IPS-11a (cell line): ENCODE measurements at regions not wholly inside any gene's neighbourhood (a gene's known extent, or its start where the extent isn't known, plus 50 kb on each side); places are given as distances from the start of the nearest gene placed in this dataset.
"Not testable (repeated sequence)": the region's sequence is repeated elsewhere in the genome, so short reads cannot be mapped to it uniquely, and the experiment has no call there.

Source experiments
- H3K4me3 ChIP-seq: one replicate; pipeline ENCODE4 v1.5.1; 2013; ENCODE audit warnings: low read depth, low read length, control low read depth

- H3K4me3 ChIP-seq = no peak overlapping the region
Observed at GRCh38 chr14:88929656-88930436, 105.4 kb downstream of the TTC8 start.

GRCh38 chr14:88931321-88932110, 107.1 kb downstream of the TTC8 start:
- H3K4me3 ChIP-seq = no peak overlapping the region

- H3K4me3 ChIP-seq = no peak overlapping the region
Observed at GRCh38 chr14:88933191-88933590, 108.7 kb downstream of the TTC8 start.

GRCh38 chr14:88934351-88934806, 109.9 kb downstream of the TTC8 start:
- H3K4me3 ChIP-seq = no peak overlapping the region

GRCh38 chr14:88935083-88935482, 110.6 kb downstream of the TTC8 start:
- no peak overlapping the region for H3K4me3 ChIP-seq

GRCh38 chr14:88937706-88938105, 113.3 kb downstream of the TTC8 start:
- H3K4me3 ChIP-seq = no peak overlapping the region

GRCh38 chr14:88940671-88941070, 116.2 kb downstream of the TTC8 start:
- H3K4me3 ChIP-seq = no peak overlapping the region

GRCh38 chr14:88941414-88941813, 117.0 kb downstream of the TTC8 start:
- H3K4me3 ChIP-seq = no peak overlapping the region

- no peak overlapping the region for H3K4me3 ChIP-seq
Observed at GRCh38 chr14:88947646-88948598, 123.5 kb downstream of the TTC8 start.

GRCh38 chr14:88950069-88950468, 125.6 kb downstream of the TTC8 start:
- H3K4me3 ChIP-seq = no peak overlapping the region

GRCh38 chr14:88951370-88951769, 126.9 kb downstream of the TTC8 start:
- H3K4me3 ChIP-seq = no peak overlapping the region

GRCh38 chr14:88952901-88953300, 128.4 kb downstream of the TTC8 start:
- no peak overlapping the region for H3K4me3 ChIP-seq

- H3K4me3 ChIP-seq = no peak overlapping the region
Observed at GRCh38 chr14:88955455-88955854, 131.0 kb downstream of the TTC8 start.

GRCh38 chr14:88960496-88960895, 136.0 kb downstream of the TTC8 start:
- no peak overlapping the region for H3K4me3 ChIP-seq

GRCh38 chr14:88961214-88961613, 136.8 kb downstream of the TTC8 start:
- no peak overlapping the region for H3K4me3 ChIP-seq

GRCh38 chr14:88962356-88962755, 137.9 kb downstream of the TTC8 start:
- H3K4me3 ChIP-seq = no peak overlapping the region

GRCh38 chr14:88967299-88967698, 142.8 kb downstream of the TTC8 start:
- no peak overlapping the region for H3K4me3 ChIP-seq

GRCh38 chr14:88975043-88975830, 150.8 kb downstream of the TTC8 start:
- H3K4me3 ChIP-seq = no peak overlapping the region

GRCh38 chr14:88975926-88976325, 151.5 kb downstream of the TTC8 start:
- no peak overlapping the region for H3K4me3 ChIP-seq

- not testable (repeated sequence) for H3K4me3 ChIP-seq
Observed at GRCh38 chr14:88980907-88981306, 156.5 kb downstream of the TTC8 start.
